GM12891 (cell line): ENCODE measurements at regions not wholly inside any gene's neighbourhood (a gene's known extent, or its start where the extent isn't known, plus 50 kb on each side); places are given as distances from the start of the nearest gene placed in this dataset.

Experiments
- DNase-seq: peaks from one replicate; pipeline ENCODE4 v3.0.0; 2011; ENCODE audit warnings: low spot score; ENCODE audit not compliant: insufficient read length
- FAIRE-seq: peaks from 2 replicates; lab custom pipeline; 2011; peaks lifted over from hg19 to GRCh38; lab: Jason Lieb, UNC
- PAX5 ChIP-seq: IDR thresholded peaks from 2 replicates; pipeline ENCODE4 v1.6.1; 2011; ENCODE audit warnings: low read length, moderate library complexity, mild to moderate bottlenecking; ENCODE audit not compliant: insufficient read depth, severe bottlenecking
- POLR2A ChIP-seq: IDR thresholded peaks from 2 replicates; pipeline ENCODE4 v1.6.1; 2011; ENCODE audit warnings: low read depth, low read length, control low read depth
- POLR2AphosphoS5 ChIP-seq: IDR thresholded peaks from 2 replicates; pipeline ENCODE4 v1.6.1; 2011; ENCODE audit warnings: low read depth, low read length, control low read depth
- POU2F2 ChIP-seq: IDR thresholded peaks from 2 replicates; pipeline ENCODE4 v1.6.1; 2011; ENCODE audit warnings: low read depth, mild to moderate bottlenecking, control low read depth, low read length, moderate library complexity
- SPI1 ChIP-seq: IDR thresholded peaks from 2 replicates; pipeline ENCODE4 v1.6.1; 2011; ENCODE audit warnings: low read depth, low read length, control low read depth
- TAF1 ChIP-seq: IDR thresholded peaks from 2 replicates; pipeline ENCODE4 v1.6.1; 2011; ENCODE audit warnings: low read depth, low read length, control low read depth

- FAIRE-seq (no peak), DNase-seq (no peak)
- TF ChIP-seq POLR2A (no peak), POU2F2 (no peak)
Measured at GRCh38 chr2:212929971-212930370, 221.4 kb downstream of the IKZF2 start.

GRCh38 chr2:212929116-212929515 lies 222.3 kb downstream of the IKZF2 start:
- no peak for TF ChIP-seq PAX5
- no peak for TF ChIP-seq POLR2AphosphoS5
- TF ChIP-seq SPI1: no peak
- TF ChIP-seq POLR2A: no peak
- TF ChIP-seq POU2F2: no peak
- TF ChIP-seq TAF1: no peak
- FAIRE-seq (no peak), DNase-seq (no peak)

- TF ChIP-seq PAX5 (no peak), POU2F2 (no peak), POLR2A (no peak), POLR2AphosphoS5 (no peak), SPI1 (no peak), TAF1 (no peak)
- no peak for FAIRE-seq
- no peak for DNase-seq
Measured at GRCh38 chr2:212928681-212929080, 222.7 kb downstream of the IKZF2 start.

- TF ChIP-seq POU2F2 (no peak), PAX5 (no peak), POLR2AphosphoS5 (no peak), POLR2A (no peak), SPI1 (no peak), TAF1 (no peak)
- no peak for FAIRE-seq
- DNase-seq: no peak
Measured at GRCh38 chr2:212926940-212927339, 224.5 kb downstream of the IKZF2 start.

GRCh38 chr2:212923393-212923792 lies 228.0 kb downstream of the IKZF2 start:
- no peak for TF ChIP-seq POLR2AphosphoS5
- TF ChIP-seq TAF1: no peak
- no peak for TF ChIP-seq PAX5
- TF ChIP-seq SPI1: no peak
- TF ChIP-seq POLR2A: no peak
- TF ChIP-seq POU2F2: no peak
- DNase-seq: no peak
- no peak for FAIRE-seq

GRCh38 chr2:212922701-212923100 lies 228.7 kb downstream of the IKZF2 start:
- no peak for TF ChIP-seq POLR2AphosphoS5
- no peak for TF ChIP-seq PAX5
- TF ChIP-seq TAF1: no peak
- no peak for TF ChIP-seq POU2F2
- TF ChIP-seq POLR2A: no peak
- TF ChIP-seq SPI1: no peak
- DNase-seq (no peak), FAIRE-seq (no peak)

- DNase-seq (no peak), FAIRE-seq (no peak)
- TF ChIP-seq TAF1 (no peak), POLR2A (no peak), SPI1 (no peak), POLR2AphosphoS5 (no peak), POU2F2 (no peak)
Measured at GRCh38 chr2:212921711-212922110, 229.7 kb downstream of the IKZF2 start.

- no peak for TF ChIP-seq POLR2AphosphoS5
- no peak for TF ChIP-seq POLR2A
- no peak for TF ChIP-seq POU2F2
Measured at GRCh38 chr2:212921061-212921460, 230.4 kb downstream of the IKZF2 start.

GRCh38 chr2:212919238-212919637 lies 232.2 kb downstream of the IKZF2 start:
- TF ChIP-seq POLR2AphosphoS5: no peak
- TF ChIP-seq PAX5: no peak
- FAIRE-seq (no peak), DNase-seq (no peak)

More at GRCh38 chr2:212921061-212921460, 230.4 kb downstream of the IKZF2 start:
- DNase-seq: no peak
- no peak for FAIRE-seq

- no peak for FAIRE-seq
- DNase-seq: no peak
- TF ChIP-seq SPI1: no peak
- TF ChIP-seq POLR2A: no peak
- no peak for TF ChIP-seq PAX5
- no peak for TF ChIP-seq POLR2AphosphoS5
- no peak for TF ChIP-seq TAF1
- TF ChIP-seq POU2F2: no peak
Measured at GRCh38 chr2:212918336-212918735, 233.1 kb downstream of the IKZF2 start.
